HG02642 (cell line): ENCODE measurements at regions not wholly inside any gene's neighbourhood (a gene's known extent, or its start where the extent isn't known, plus 50 kb on each side); places are given as distances from the start of the nearest gene placed in this dataset.

Experiments used
- ATAC-seq: cut with Tn5 transposase; IDR thresholded peaks from one replicate; pipeline ENCODE4 v1.9.1; 2021; ENCODE audit warnings: mild to moderate bottlenecking; ENCODE audit not compliant: unreplicated experiment, poor library complexity

GRCh38 chr11:93248602-93249001 is 50.8 kb upstream of the SLC36A4 start:
- no peak for ATAC-seq

GRCh38 chr11:93249459-93250220 is 51.8 kb upstream of the SLC36A4 start:
- no peak for ATAC-seq

GRCh38 chr11:93250326-93250725 is 52.5 kb upstream of the SLC36A4 start:
- no peak for ATAC-seq

GRCh38 chr11:93251922-93252321 is 54.1 kb upstream of the SLC36A4 start:
- no peak for ATAC-seq

GRCh38 chr11:93253111-93253510 is 55.3 kb upstream of the SLC36A4 start:
- no peak for ATAC-seq

GRCh38 chr11:93256623-93257022 is 58.8 kb upstream of the SLC36A4 start:
- ATAC-seq = no peak

- ATAC-seq = no peak
These were observed 63.2 kb upstream of the DEUP1 start for GRCh38 chr11:93267383-93267782.

- no peak for ATAC-seq
These were observed 62.1 kb upstream of the DEUP1 start for GRCh38 chr11:93268287-93269040.

GRCh38 chr11:93271596-93271995 is 58.9 kb upstream of the DEUP1 start:
- no peak for ATAC-seq

GRCh38 chr11:93274851-93275250 is 55.7 kb upstream of the DEUP1 start:
- ATAC-seq = no peak

- no peak for ATAC-seq
These were observed 51.6 kb upstream of the DEUP1 start for GRCh38 chr11:93278976-93279375.

GRCh38 chr11:93279851-93280347 is 50.6 kb upstream of the DEUP1 start:
- peak; percentile 82 for ATAC-seq
